HEK293 (cell line): ENCODE measurements at regions not wholly inside any gene's neighbourhood (a gene's known extent, or its start where the extent isn't known, plus 50 kb on each side); places are given as distances from the start of the nearest gene placed in this dataset.

ENCODE experiments used
- CTCF ChIA-PET: fragments of 350-600 bp; formaldehyde crosslinking; extraction: SDS; loops from one replicate; lab custom pipeline; 2021; ENCODE audit warnings: antibody characterized with exemption; lab: Yijun Ruan, JAX
- POLR2A ChIA-PET: fragments of 300-600 bp; formaldehyde crosslinking; extraction: SDS; loops from one replicate; lab custom pipeline; 2020; ENCODE audit warnings: antibody characterized with exemption, inconsistent platforms; lab: Yijun Ruan, JAX
- H3K27ac ChIP-seq: fragments of 200-500 bp; sonication (Bioruptor generic); 2 replicates; pipeline ENCODE4 v1.5.1; 2014; ENCODE audit warnings: low read depth, low read length, control low read depth, inconsistent platforms; ENCODE audit errors: extremely low read depth
- H3K36me3 ChIP-seq, 2 experiments: fragments of 200-500 bp in 1 of 2; sonication (Bioruptor generic) in 1 of 2; 1 replicate in 1 of 2; 2 replicates in 1 of 2; pipeline ENCODE4 v1.5.1; 2014 to 2017; ENCODE audit warnings: inconsistent platforms in 2 of 2, low read length in 2 of 2; ENCODE audit not compliant: control insufficient read depth in 2 of 2, insufficient read depth in 1 of 2
- H3K4me1 ChIP-seq: fragments of 200-500 bp; sonication (Bioruptor generic); 2 replicates; pipeline ENCODE4 v1.5.1; 2014; ENCODE audit warnings: mild to moderate bottlenecking, low read length, inconsistent platforms; ENCODE audit not compliant: control insufficient read depth, insufficient read depth
- H3K4me3 ChIP-seq: 2 replicates; pipeline ENCODE4 v1.5.1; 2011; ENCODE audit warnings: low read depth, mild to moderate bottlenecking, control low read depth, low read length, moderate library complexity
- H3K9me3 ChIP-seq: fragments of 200-500 bp; sonication (Bioruptor generic); 2 replicates; pipeline ENCODE4 v1.5.1; 2014; ENCODE audit warnings: low read depth, low read length, inconsistent platforms; ENCODE audit not compliant: control insufficient read depth, insufficient read depth
- GLI4 ChIP-seq: fragments of 450-650 bp; formaldehyde crosslinking; IDR thresholded peaks from 2 replicates; pipeline ENCODE4 v1.5.1; 2016; ENCODE audit warnings: missing biosample characterization, missing genetic modification characterization
- GLIS2 ChIP-seq: fragments of 450-650 bp; formaldehyde crosslinking; IDR thresholded peaks from 2 replicates; pipeline ENCODE4 v1.5.1; 2016; ENCODE audit warnings: missing biosample characterization, missing genetic modification characterization
- HOXC10 ChIP-seq: sonication (generic); formaldehyde crosslinking; IDR thresholded peaks from 2 replicates; pipeline ENCODE4 v1.8.1; 2023; ENCODE audit warnings: mild to moderate bottlenecking, missing genetic modification reagents
- IKZF3 ChIP-seq: fragments of 450-650 bp; IDR thresholded peaks from 2 replicates; pipeline ENCODE4 v1.5.0; 2018; ENCODE audit warnings: missing biosample characterization, mild to moderate bottlenecking, missing genetic modification characterization, moderate library complexity
- MYNN ChIP-seq: fragments of 450-650 bp; formaldehyde crosslinking; IDR thresholded peaks from 2 replicates; pipeline ENCODE4 v1.5.1; 2016; ENCODE audit warnings: missing biosample characterization, missing genetic modification characterization, borderline replicate concordance
- SP2 ChIP-seq: fragments of 450-650 bp; formaldehyde crosslinking; IDR thresholded peaks from 2 replicates; pipeline ENCODE4 v1.5.1; 2016; ENCODE audit warnings: missing biosample characterization, missing genetic modification characterization
- TCF7L2 ChIP-seq: IDR thresholded peaks from 2 replicates; pipeline ENCODE4 v1.6.1; 2011; ENCODE audit warnings: low read depth, mild to moderate bottlenecking, inconsistent platforms, low read length, moderate library complexity, borderline replicate concordance
- YY2 ChIP-seq: fragments of 450-650 bp; formaldehyde crosslinking; IDR thresholded peaks from 2 replicates; pipeline ENCODE4 v1.5.1; 2016; ENCODE audit warnings: missing biosample characterization, missing genetic modification characterization
- ZBTB1 ChIP-seq: fragments of 450-650 bp; formaldehyde crosslinking; IDR thresholded peaks from 2 replicates; pipeline ENCODE4 v1.5.1; 2016; ENCODE audit warnings: missing biosample characterization, missing genetic modification characterization
- ZBTB21 ChIP-seq: fragments of 450-650 bp; formaldehyde crosslinking; IDR thresholded peaks from 2 replicates; pipeline ENCODE4 v1.5.1; 2017; ENCODE audit warnings: missing biosample characterization, missing genetic modification characterization
- ZFHX2 ChIP-seq: fragments of 450-650 bp; formaldehyde crosslinking; conservative IDR thresholded peaks from 2 replicates; pipeline ENCODE4 v1.5.1; 2016; ENCODE audit warnings: missing biosample characterization, missing genetic modification characterization
- ZNF114 ChIP-seq: fragments of 450-650 bp; formaldehyde crosslinking; IDR thresholded peaks from 2 replicates; pipeline ENCODE4 v1.5.0; 2017; ENCODE audit warnings: missing biosample characterization, missing genetic modification characterization
- ZNF184 ChIP-seq: fragments of 450-650 bp; IDR thresholded peaks from 2 replicates; pipeline ENCODE4 v1.5.1; 2018; ENCODE audit warnings: missing biosample characterization, mild to moderate bottlenecking, missing genetic modification characterization
- ZNF2 ChIP-seq: fragments of 450-650 bp; formaldehyde crosslinking; IDR thresholded peaks from 2 replicates; pipeline ENCODE4 v1.5.1; 2016; ENCODE audit warnings: missing biosample characterization, missing genetic modification characterization
- ZNF350 ChIP-seq: fragments of 450-650 bp; formaldehyde crosslinking; IDR thresholded peaks from 2 replicates; pipeline ENCODE4 v1.5.0; 2017; ENCODE audit warnings: missing biosample characterization, mild to moderate bottlenecking, missing genetic modification characterization
- ZNF391 ChIP-seq: fragments of 450-650 bp; formaldehyde crosslinking; IDR thresholded peaks from 2 replicates; pipeline ENCODE4 v1.5.1; 2016; ENCODE audit warnings: low read depth, missing biosample characterization, missing genetic modification characterization, borderline replicate concordance
- ZNF510 ChIP-seq: fragments of 450-650 bp; formaldehyde crosslinking; IDR thresholded peaks from 2 replicates; pipeline ENCODE4 v1.5.1; 2018; ENCODE audit warnings: mild to moderate bottlenecking, missing genetic modification characterization, missing biosample characterization; ENCODE audit not compliant: insufficient replicate concordance
- ZNF621 ChIP-seq: fragments of 450-650 bp; formaldehyde crosslinking; IDR thresholded peaks from 2 replicates; pipeline ENCODE4 v1.5.1; 2017; ENCODE audit warnings: missing biosample characterization, missing genetic modification characterization
- ZNF776 ChIP-seq: fragments of 450-650 bp; formaldehyde crosslinking; IDR thresholded peaks from 2 replicates; pipeline ENCODE4 v1.5.0; 2017; ENCODE audit warnings: missing biosample characterization, missing genetic modification characterization, borderline replicate concordance
- ZNF791 ChIP-seq: fragments of 450-650 bp; formaldehyde crosslinking; IDR thresholded peaks from 2 replicates; pipeline ENCODE4 v1.5.1; 2016; ENCODE audit warnings: missing biosample characterization, missing genetic modification characterization
- ZXDB ChIP-seq: fragments of 450-650 bp; formaldehyde crosslinking; IDR thresholded peaks from 2 replicates; pipeline ENCODE4 v1.5.1; 2016; ENCODE audit warnings: missing biosample characterization, missing genetic modification characterization
- TF ChIP-seq, protein P1 (sequence below): fragments of 450-650 bp; formaldehyde crosslinking; IDR thresholded peaks from 2 replicates; pipeline ENCODE4 v1.5.1; 2016; ENCODE audit warnings: missing biosample characterization, missing genetic modification characterization
- TF ChIP-seq, protein P2 (sequence below): fragments of 450-650 bp; formaldehyde crosslinking; IDR thresholded peaks from 2 replicates; pipeline ENCODE4 v1.5.1; 2017; ENCODE audit warnings: missing biosample characterization, missing genetic modification characterization
- TF ChIP-seq, protein P3 (sequence below): fragments of 450-650 bp; formaldehyde crosslinking; IDR thresholded peaks from 2 replicates; pipeline ENCODE4 v1.5.1; 2017; ENCODE audit warnings: missing biosample characterization, missing genetic modification characterization
- TF ChIP-seq, protein P4 (sequence below): fragments of 450-650 bp; formaldehyde crosslinking; IDR thresholded peaks from 2 replicates; pipeline ENCODE4 v1.5.1; 2016; ENCODE audit warnings: missing biosample characterization, missing genetic modification characterization

DNA sequence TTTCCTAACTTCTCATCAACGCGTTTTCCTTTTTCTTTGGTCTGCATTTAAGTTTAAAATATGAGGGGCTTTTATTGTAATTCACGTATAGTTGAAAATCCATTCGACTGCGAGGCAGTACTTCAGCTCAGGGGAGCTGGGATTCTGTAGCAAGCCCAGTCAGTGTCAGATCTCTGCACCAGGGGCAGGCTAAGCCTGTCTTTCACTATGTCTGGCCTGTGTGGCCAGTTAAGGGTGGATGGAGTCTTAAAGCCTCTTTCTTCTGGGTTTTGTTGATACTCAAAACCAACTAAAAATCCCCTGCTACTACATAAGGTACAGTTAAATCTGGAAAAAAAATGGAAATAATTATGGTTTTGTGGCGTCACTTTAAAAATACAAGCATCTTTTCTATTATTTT lies 124.7 kb downstream of the TYW3 start:
- no peaks in the 10 kb centered on the region for H3K36me3 ChIP-seq
- H3K27ac ChIP-seq: no peak overlapping the region
- H3K4me1 ChIP-seq: no peaks in the 10 kb centered on the region
- ChIA-PET CTCF (interaction anchor here (0.6 kb wide), 1 partner anchor 117 kb away, joined by 3 read pairs; no protein-coding TSS in a partner anchor), POLR2A (no interaction called here)
- H3K9me3 ChIP-seq: no peaks in the 10 kb centered on the region
- no peak for TF ChIP-seq SP2
- no peak for TF ChIP-seq HOXC10 (CRISPR knock-in tag)
- no peak for TF ChIP-seq ZNF776 (tag by site-specific recombination)
- no peak for TF ChIP-seq ZNF510
- H3K4me3 ChIP-seq: no peak overlapping the region

DNA sequence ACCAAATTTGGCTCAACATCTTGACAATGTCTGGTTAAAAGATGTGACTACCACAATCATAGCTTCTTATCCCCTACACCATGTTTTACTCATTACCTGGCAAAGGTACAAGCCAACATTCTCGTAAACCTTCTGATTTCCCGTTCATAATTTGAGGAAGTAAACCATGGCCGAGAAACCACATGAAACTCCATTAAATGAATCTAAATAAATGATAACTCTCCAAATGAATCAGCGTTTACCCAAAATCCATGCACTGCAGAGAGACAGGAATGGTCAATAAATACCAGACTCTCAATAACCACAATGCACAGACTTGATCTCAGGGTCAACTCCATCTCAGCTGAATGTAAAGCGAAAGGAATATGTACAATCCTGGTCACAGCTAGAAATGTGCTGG lies 125.2 kb downstream of the TYW3 start:
- ChIA-PET POLR2A (no interaction called here), CTCF (interaction anchor here (0.6 kb wide), 1 partner anchor 116 kb away, joined by 3 read pairs; no protein-coding TSS in a partner anchor)
- H3K4me1 ChIP-seq: no peaks in the 10 kb centered on the region
- no peaks in the 10 kb centered on the region for H3K9me3 ChIP-seq
- no peak overlapping the region for H3K4me3 ChIP-seq
- H3K27ac ChIP-seq: no peak overlapping the region
- no peaks in the 10 kb centered on the region for H3K36me3 ChIP-seq
- TF ChIP-seq MYNN (tag by site-specific recombination) (no peak), IKZF3 (tag by site-specific recombination) (no peak), ZNF184 (tag by site-specific recombination) (no peak), GLI4 (tag by site-specific recombination) (no peak)
- TF ChIP-seq, protein P1, sequence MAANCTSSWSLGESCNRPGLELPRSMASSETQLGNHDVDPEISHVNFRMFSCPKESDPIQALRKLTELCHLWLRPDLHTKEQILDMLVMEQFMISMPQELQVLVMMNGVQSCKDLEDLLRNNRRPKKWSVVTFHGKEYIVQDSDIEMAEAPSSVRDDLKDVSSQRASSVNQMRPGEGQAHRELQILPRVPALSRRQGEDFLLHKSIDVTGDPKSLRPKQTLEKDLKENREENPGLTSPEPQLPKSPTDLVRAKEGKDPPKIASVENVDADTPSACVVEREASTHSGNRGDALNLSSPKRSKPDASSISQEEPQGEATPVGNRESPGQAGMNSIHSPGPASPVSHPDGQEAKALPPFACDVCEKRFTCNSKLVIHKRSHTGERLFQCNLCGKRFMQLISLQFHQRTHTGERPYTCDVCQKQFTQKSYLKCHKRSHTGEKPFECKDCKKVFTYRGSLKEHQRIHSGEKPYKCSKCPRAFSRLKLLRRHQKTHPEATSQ (tag by site-specific recombination): no peak

DNA sequence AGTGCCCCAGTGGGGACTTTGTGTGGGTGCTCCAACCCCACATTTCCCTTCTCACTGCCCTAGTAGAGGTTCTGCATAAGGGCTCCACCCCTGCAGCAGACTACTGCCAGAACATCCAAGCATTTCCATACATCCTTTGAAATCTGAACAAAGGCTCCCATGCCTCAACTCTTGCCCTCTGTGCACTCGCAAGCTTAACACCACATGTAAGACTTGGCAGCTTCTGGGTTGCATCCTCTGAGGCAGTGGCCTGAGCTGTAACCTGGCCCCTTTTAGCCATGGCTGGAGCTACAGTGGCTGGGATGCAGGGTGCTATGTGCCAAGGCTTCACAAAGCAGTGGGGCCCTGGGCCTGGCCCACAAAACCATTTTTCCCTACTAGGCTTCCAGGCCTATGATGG lies 128.9 kb downstream of the TYW3 start:
- Histone ChIP-seq H3K27ac (no peak overlapping the region), H3K4me1 (no peaks in the 10 kb centered on the region), H3K4me3 (no peak overlapping the region), H3K9me3 (no peaks in the 10 kb centered on the region), H3K36me3 (no peaks in the 10 kb centered on the region)
- ChIA-PET CTCF (interaction anchor here (0.6 kb wide), 1 partner anchor 341 kb away, joined by 3 read pairs; no protein-coding TSS in a partner anchor), POLR2A (no interaction called here)
- TF ChIP-seq ZBTB1 (tag by site-specific recombination): no peak

DNA sequence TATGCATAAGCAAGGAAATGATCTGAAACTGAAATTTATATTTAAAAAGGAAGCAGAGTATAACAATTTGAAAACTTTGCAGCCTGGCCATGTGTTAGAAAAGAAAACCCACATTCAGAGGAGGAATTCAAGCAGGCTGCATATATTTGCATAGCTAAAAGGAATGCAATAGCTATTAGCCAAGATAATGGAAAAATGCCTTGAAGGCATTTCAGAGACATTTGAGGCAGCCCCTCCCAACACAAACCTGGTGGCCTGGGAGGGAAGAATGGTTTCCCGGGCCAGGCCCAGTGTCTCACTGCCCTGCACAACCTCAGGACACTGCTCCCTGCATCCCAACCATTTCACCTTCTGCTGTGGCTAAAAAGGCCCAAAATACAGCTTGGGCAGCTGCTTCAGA lies 136.8 kb downstream of the TYW3 start:
- POLR2A ChIA-PET: no interaction called here
- no peak overlapping the region for H3K4me3 ChIP-seq
- CTCF ChIA-PET: no interaction called here
- H3K27ac ChIP-seq: no peak overlapping the region
- no peaks in the 10 kb centered on the region for H3K9me3 ChIP-seq
- H3K4me1 ChIP-seq: no peaks in the 10 kb centered on the region
- H3K36me3 ChIP-seq: no peaks in the 10 kb centered on the region
- no peak for TF ChIP-seq ZNF114 (tag by site-specific recombination)
- TF ChIP-seq, protein P2, sequence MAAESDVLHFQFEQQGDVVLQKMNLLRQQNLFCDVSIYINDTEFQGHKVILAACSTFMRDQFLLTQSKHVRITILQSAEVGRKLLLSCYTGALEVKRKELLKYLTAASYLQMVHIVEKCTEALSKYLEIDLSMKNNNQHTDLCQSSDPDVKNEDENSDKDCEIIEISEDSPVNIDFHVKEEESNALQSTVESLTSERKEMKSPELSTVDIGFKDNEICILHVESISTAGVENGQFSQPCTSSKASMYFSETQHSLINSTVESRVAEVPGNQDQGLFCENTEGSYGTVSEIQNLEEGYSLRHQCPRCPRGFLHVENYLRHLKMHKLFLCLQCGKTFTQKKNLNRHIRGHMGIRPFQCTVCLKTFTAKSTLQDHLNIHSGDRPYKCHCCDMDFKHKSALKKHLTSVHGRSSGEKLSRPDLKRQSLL (tag by site-specific recombination): no peak
- no peak for TF ChIP-seq GLIS2
- no peak for TF ChIP-seq ZNF2 (tag by site-specific recombination)
- no peak for TF ChIP-seq ZNF391 (tag by site-specific recombination)
- no peak for TF ChIP-seq ZNF350 (tag by site-specific recombination)
- TF ChIP-seq YY2 (tag by site-specific recombination): no peak
- no peak for TF ChIP-seq ZNF621 (tag by site-specific recombination)
- TF ChIP-seq, protein P3, sequence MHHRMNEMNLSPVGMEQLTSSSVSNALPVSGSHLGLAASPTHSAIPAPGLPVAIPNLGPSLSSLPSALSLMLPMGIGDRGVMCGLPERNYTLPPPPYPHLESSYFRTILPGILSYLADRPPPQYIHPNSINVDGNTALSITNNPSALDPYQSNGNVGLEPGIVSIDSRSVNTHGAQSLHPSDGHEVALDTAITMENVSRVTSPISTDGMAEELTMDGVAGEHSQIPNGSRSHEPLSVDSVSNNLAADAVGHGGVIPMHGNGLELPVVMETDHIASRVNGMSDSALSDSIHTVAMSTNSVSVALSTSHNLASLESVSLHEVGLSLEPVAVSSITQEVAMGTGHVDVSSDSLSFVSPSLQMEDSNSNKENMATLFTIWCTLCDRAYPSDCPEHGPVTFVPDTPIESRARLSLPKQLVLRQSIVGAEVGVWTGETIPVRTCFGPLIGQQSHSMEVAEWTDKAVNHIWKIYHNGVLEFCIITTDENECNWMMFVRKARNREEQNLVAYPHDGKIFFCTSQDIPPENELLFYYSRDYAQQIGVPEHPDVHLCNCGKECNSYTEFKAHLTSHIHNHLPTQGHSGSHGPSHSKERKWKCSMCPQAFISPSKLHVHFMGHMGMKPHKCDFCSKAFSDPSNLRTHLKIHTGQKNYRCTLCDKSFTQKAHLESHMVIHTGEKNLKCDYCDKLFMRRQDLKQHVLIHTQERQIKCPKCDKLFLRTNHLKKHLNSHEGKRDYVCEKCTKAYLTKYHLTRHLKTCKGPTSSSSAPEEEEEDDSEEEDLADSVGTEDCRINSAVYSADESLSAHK (tag by site-specific recombination): no peak
- TF ChIP-seq ZNF791 (tag by site-specific recombination): no peak
- TF ChIP-seq TCF7L2: no peak
- TF ChIP-seq, protein P4, sequence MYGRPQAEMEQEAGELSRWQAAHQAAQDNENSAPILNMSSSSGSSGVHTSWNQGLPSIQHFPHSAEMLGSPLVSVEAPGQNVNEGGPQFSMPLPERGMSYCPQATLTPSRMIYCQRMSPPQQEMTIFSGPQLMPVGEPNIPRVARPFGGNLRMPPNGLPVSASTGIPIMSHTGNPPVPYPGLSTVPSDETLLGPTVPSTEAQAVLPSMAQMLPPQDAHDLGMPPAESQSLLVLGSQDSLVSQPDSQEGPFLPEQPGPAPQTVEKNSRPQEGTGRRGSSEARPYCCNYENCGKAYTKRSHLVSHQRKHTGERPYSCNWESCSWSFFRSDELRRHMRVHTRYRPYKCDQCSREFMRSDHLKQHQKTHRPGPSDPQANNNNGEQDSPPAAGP (tag by site-specific recombination): no peak
- no peak for TF ChIP-seq ZFHX2
- no peak for TF ChIP-seq ZXDB (tag by site-specific recombination)
- TF ChIP-seq ZBTB21 (tag by site-specific recombination): no peak
